GM21737 (cell line): ENCODE measurements at regions not wholly inside any gene's neighbourhood (a gene's known extent, or its start where the extent isn't known, plus 50 kb on each side); places are given as distances from the start of the nearest gene placed in this dataset.

Experiments
- ATAC-seq: cut with Tn5 transposase; IDR thresholded peaks from one replicate; pipeline ENCODE4 v1.9.1; 2021; ENCODE audit warnings: mild to moderate bottlenecking, moderate library complexity; ENCODE audit not compliant: unreplicated experiment

DNA sequence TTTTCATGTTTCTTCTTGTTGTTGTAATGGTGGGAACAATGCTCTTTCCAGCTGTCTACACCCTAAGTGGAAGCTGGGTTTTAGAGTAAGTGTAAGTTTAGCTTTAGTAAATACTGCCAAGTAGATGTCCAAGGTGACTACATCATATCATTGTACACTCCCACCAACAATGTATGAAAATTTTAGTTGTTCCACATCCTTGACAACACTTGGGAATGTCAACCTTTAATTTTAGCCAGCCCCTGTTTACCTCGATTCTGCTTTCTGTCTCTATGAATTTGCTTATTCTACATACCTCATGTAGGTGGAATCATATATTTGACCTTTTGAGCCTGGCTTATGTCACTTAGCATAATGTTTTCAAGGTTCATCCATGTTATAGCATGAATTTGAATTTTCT, 93.0 kb downstream of the MTPAP start:
- ATAC-seq = no peak

- no peak for ATAC-seq
Measured at GRCh38 chr10:30254926-30255325, 94.2 kb downstream of the MTPAP start.

- ATAC-seq = no peak
Measured at GRCh38 chr10:30248728-30249127, 100.3 kb downstream of the MTPAP start.

DNA sequence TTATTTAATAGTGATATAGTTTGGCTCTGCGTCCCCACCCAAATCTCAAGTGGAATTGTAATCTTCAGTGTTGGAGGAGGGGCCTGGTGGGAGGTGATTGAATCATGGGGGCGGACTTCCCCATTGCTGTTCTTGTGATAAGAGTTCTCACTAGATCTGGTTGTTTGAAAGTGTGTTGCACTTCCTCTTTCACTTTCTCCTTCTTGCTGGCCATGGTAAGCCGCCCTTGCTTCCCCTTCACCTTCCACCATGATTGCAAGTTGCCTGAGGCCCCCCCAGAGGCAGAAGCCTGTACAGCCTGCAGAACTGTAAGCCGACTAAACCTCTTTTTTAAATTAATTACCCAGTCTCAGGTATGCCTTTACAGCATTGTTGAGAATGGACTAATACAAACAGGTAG, 101.4 kb downstream of the MTPAP start:
- no peak for ATAC-seq

DNA sequence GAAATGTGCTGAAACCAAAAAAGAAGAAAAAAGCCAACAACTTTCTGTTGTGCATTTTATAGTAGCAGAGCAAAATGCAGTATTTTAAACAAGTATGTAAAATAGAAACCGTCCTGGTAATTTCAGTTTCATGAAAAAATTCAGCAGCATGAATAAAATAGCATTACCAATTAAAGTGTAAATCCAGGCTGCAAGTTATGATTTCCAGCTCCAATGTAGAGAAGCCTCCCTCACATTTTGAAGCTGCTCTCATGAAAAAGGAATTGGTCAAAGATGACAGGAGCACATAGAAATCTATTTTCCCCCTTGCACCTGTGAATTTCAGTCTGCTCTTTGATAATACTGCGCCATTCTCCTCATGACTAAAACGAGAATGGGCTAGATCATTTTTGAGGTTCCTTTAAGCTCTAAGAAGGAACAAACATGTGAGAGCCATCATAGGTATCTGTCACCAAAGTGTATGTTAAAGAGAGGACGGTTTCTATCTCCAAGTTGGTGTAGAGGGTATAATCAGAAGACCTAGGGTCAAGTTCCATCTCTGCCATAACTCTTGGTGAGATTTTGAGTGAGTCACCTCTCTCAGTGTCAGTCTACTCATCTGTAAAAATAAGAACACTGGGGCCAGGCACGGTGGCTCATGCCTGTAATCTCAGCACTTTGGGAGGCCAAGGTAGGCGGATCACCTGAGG, 107.5 kb downstream of the MTPAP start:
- ATAC-seq = no peak

- no peak for ATAC-seq
Measured at GRCh38 chr10:30238836-30239235, 110.2 kb downstream of the MTPAP start.

DNA sequence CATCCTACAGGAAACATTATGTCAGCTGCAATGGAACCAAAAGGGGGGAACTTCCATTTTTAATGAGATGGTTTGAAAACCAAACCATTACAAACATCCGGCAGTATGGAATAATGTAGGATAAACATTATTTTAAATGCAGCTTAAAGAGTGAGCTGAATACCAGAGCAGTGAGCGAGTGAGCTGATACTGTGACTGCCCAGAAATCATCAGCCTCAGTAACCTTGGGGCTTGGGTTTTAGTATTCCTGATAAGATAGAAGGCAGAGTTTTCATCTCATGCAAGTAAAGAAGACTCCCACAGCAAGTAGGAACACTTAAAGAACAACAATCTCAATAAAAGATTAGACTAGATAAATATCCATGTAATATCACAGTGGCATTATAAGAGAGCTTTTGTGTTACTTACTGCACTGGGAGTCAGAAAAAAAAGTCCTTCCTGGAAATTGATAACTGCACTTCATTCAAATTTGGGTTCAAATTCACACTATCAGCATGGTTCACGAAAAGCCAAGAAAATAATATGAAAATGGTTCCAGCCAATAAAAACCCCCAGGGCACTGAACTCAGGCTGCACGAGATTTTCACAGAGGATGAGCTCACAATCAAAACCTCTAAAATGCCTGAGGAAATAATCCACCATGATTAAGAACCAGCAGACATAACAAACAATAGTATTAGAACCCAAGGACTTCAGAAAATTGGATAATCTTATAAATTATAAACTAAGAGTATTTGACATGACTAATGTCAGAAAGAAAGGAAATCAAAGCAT, 115.7 kb downstream of the MTPAP start:
- ATAC-seq = no peak

DNA sequence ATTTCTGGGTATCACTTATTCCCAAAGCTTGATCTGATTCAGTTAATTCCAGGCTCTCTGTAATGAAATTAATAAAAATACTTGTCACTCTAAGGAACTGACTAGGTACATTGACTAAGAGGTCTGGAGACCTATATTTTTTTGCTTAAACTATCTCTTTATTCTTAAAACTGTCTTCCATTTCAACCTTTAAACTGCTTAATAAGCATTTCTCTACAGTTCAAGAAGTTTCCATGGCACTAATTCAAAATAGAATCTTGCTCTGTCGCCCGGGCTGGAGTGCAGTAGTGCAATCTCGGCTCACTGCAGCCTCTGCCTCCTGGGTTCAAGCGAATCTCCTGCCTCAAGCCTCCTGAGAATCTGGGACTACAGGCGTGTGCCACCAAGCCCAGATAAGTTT, 117.4 kb downstream of the MTPAP start:
- no peak for ATAC-seq

- ATAC-seq = no peak
Measured at GRCh38 chr10:30231071-30231652, 117.9 kb downstream of the MTPAP start.

DNA sequence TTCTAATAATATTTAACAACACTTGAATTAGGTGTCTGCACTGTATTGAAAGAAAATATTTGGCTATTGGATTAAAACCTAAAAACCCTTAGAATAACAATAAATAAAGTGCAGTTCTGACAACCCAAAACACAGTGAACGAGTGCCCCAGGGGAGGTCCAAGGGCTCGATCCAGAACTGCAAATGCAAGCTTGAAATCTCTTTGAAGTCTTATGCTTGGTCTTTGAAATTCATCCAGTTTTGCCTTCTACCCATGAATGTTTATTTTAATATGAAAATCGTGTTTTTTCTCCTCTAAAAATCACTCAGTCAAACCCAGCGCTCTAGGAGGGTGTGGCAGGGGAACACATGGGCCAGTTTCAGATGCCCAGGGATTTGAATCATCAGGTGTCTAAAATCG, 119.5 kb downstream of the MTPAP start:
- no peak for ATAC-seq

GRCh38 chr10:30228417-30229036, 120.6 kb downstream of the MTPAP start:
- no peak for ATAC-seq

- ATAC-seq = no peak
Measured at GRCh38 chr10:30227481-30227880, 121.6 kb downstream of the MTPAP start.

GRCh38 chr10:30219971-30220751, 128.9 kb downstream of the MTPAP start:
- no peak for ATAC-seq

GRCh38 chr10:30216821-30217220, 132.3 kb downstream of the MTPAP start:
- no peak for ATAC-seq

GRCh38 chr10:30215623-30216022, 133.5 kb downstream of the MTPAP start:
- no peak for ATAC-seq

- no peak for ATAC-seq
Measured at GRCh38 chr10:30215141-30215540, 133.9 kb downstream of the MTPAP start.

GRCh38 chr10:30210296-30210695, 138.8 kb downstream of the MTPAP start:
- ATAC-seq = no peak

GRCh38 chr10:30208330-30208729, 140.7 kb downstream of the MTPAP start:
- ATAC-seq = no peak

- ATAC-seq = no peak
Measured at GRCh38 chr10:30207485-30208052, 141.5 kb downstream of the MTPAP start.

GRCh38 chr10:30200017-30200415, 140.6 kb upstream of the JCAD start:
- ATAC-seq = no peak
